Liver (tissue), 8 donors: ENCODE measurements at regions not wholly inside any gene's neighbourhood (a gene's known extent, or its start where the extent isn't known, plus 50 kb on each side); places are given as distances from the start of the nearest gene placed in this dataset.

Experiments
- DNase-seq: peaks from one replicate; pipeline ENCODE4 v3.0.0-alpha.2; 2017; ENCODE audit warnings: low spot score
- H3K27ac ChIP-seq, 2 donors: one replicate each; pipeline ENCODE4 v1.7.0; 2013; ENCODE audit warnings: inconsistent platforms in 2 of 2, low read length in 2 of 2, control low read depth in 1 of 2, low read depth in 1 of 2, mild to moderate bottlenecking in 1 of 2
- H3K27me3 ChIP-seq, 4 donors: one replicate each; pipeline versions ENCODE4 v1.6.1 to v1.7.0; 2013; ENCODE audit warnings: low read length in 3 of 4, inconsistent platforms in 1 of 4, mild to moderate bottlenecking in 1 of 4, moderate library complexity in 1 of 4; ENCODE audit not compliant: control insufficient read depth in 4 of 4, insufficient read depth in 4 of 4
- H3K36me3 ChIP-seq, 4 donors: one replicate each; pipeline versions ENCODE4 v1.6.1 to v1.7.0; 2013; ENCODE audit warnings: low read length in 3 of 4, mild to moderate bottlenecking in 3 of 4, low read depth in 1 of 4, moderate library complexity in 1 of 4; ENCODE audit not compliant: control insufficient read depth in 4 of 4, insufficient read depth in 3 of 4
- H3K4me1 ChIP-seq, 4 donors: one replicate each; pipeline versions ENCODE4 v1.6.1 to v1.7.0; 2013; ENCODE audit warnings: low read length in 3 of 4, mild to moderate bottlenecking in 3 of 4, moderate library complexity in 1 of 4; ENCODE audit not compliant: control insufficient read depth in 4 of 4, insufficient read depth in 4 of 4
- H3K4me3 ChIP-seq, 3 donors: one replicate each; pipeline versions ENCODE4 v1.6.1 to v1.7.0; 2013; ENCODE audit warnings: low read length in 3 of 3, control low read depth in 1 of 3, low read depth in 1 of 3, mild to moderate bottlenecking in 1 of 3
- H3K9ac ChIP-seq, 2 donors: one replicate each; pipeline ENCODE4 v1.7.0; 2013; ENCODE audit warnings: low read length in 2 of 2, mild to moderate bottlenecking in 2 of 2, moderate library complexity in 2 of 2, control low read depth in 1 of 2, low read depth in 1 of 2
- H3K9me3 ChIP-seq, 4 donors: one replicate each; pipeline versions ENCODE4 v1.6.1 to v1.7.0; 2013; ENCODE audit warnings: low read length in 3 of 4; ENCODE audit not compliant: control insufficient read depth in 4 of 4
- ATF3 ChIP-seq: IDR thresholded peaks from 2 replicates; pipeline ENCODE4 v1.6.1; 2016; ENCODE audit warnings: antibody characterized with exemption
- EGR1 ChIP-seq, 2 donors: IDR thresholded peaks; 2 replicates each; pipeline ENCODE4 v1.6.1; 2016 to 2018; ENCODE audit warnings: antibody characterized with exemption in 2 of 2, low read depth in 2 of 2
- FOXA1 ChIP-seq: IDR thresholded peaks from 2 replicates; pipeline ENCODE4 v1.6.1; 2016; ENCODE audit warnings: antibody characterized with exemption
- FOXA2 ChIP-seq: IDR thresholded peaks from 2 replicates; pipeline ENCODE4 v1.6.1; 2016; ENCODE audit warnings: antibody characterized with exemption
- GABPA ChIP-seq, 2 donors: IDR thresholded peaks in 1 of 2; conservative IDR thresholded peaks in 1 of 2; 2 replicates each; pipeline ENCODE4 v1.6.1; 2016; ENCODE audit warnings: antibody characterized with exemption in 2 of 2, mild to moderate bottlenecking in 1 of 2, moderate library complexity in 1 of 2
- HNF4G ChIP-seq: IDR thresholded peaks from 2 replicates; pipeline ENCODE4 v1.6.1; 2016; ENCODE audit warnings: antibody characterized with exemption
- JUND ChIP-seq, 2 donors: IDR thresholded peaks; 2 replicates each; pipeline ENCODE4 v1.6.1; 2016; ENCODE audit warnings: antibody characterized with exemption in 2 of 2
- NR2F2 ChIP-seq: IDR thresholded peaks from 2 replicates; pipeline ENCODE4 v1.6.1; 2016; ENCODE audit warnings: antibody characterized with exemption
- RAD21 ChIP-seq, 2 donors: IDR thresholded peaks; 2 replicates each; pipeline ENCODE4 v1.6.1; 2016; ENCODE audit warnings: antibody characterized with exemption in 2 of 2, mild to moderate bottlenecking in 2 of 2
- RXRA ChIP-seq, 2 donors: IDR thresholded peaks; 2 replicates each; pipeline ENCODE4 v1.6.1; 2017 to 2018; ENCODE audit warnings: antibody characterized with exemption in 2 of 2, mild to moderate bottlenecking in 1 of 2
- SP1 ChIP-seq: IDR thresholded peaks from 2 replicates; pipeline ENCODE4 v1.6.1; 2018; ENCODE audit warnings: antibody characterized with exemption, mild to moderate bottlenecking
- TAF1 ChIP-seq: conservative IDR thresholded peaks from 2 replicates; pipeline ENCODE4 v1.6.1; 2016; ENCODE audit warnings: antibody characterized with exemption, mild to moderate bottlenecking
- ZBTB33 ChIP-seq: IDR thresholded peaks from 2 replicates; pipeline ENCODE4 v1.6.1; 2016; ENCODE audit warnings: antibody characterized with exemption
- WGBS: extraction: QIAGEN DNeasy Blood & Tissue Kit; methylation state at CpG from one replicate; pipeline ENCODE4 v1.1.7; 2013; 5-methylcytosine and 5-hydroxymethylcytosine counted together
- TF ChIP-seq, protein P1 (sequence below): IDR thresholded peaks from 2 replicates; pipeline ENCODE4 v1.6.1; 2016; ENCODE audit warnings: antibody characterized with exemption
- TF ChIP-seq, protein P2 (sequence below): fragments of 150-350 bp; IDR thresholded peaks from 2 replicates; pipeline ENCODE4 v1.5.1; 2017; ENCODE audit warnings: improper control_type of control experiment, low read depth, low read length; ENCODE audit not compliant: missing input control
- TF ChIP-seq, protein P3 (sequence below): IDR thresholded peaks from 2 replicates; pipeline ENCODE4 v1.6.1; 2016; ENCODE audit warnings: antibody characterized with exemption, mild to moderate bottlenecking
- donor health status: healthy.
- donor health status: healthy.
- donor health status: healthy.
- donor health status: healthy.
- donor health status: healthy.

DNA sequence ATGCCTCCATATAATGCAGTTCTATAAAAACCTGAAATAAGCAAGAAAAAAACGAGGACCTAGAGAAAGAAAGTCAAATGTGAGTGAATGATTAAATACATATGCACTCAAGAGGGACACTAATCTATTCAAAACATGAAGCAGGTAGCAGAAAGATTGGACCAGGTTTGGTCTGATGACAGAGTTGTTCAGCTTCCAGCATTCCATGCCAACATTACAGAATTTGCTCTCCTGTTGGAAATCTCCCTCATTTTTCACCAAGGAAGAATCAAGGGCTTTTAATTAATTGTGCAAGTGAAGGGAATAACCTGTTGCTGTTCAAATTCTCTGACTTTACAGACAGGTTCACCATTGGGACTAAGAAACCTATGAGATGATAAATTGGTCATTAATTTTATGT is 379.0 kb upstream of the RASGEF1B start (continued):
- TF ChIP-seq ATF3 (no peak), ZBTB33 (no peak), NR2F2 (no peak), JUND (IDR thresholded peaks at IDR 0.05) (no peak)
- TF ChIP-seq, protein P1, sequence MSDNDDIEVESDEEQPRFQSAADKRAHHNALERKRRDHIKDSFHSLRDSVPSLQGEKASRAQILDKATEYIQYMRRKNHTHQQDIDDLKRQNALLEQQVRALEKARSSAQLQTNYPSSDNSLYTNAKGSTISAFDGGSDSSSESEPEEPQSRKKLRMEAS = no peak

- WGBS = 74% methylated on average over 3 of the region's 3 CpGs
- no peak overlapping the region for H3K27ac ChIP-seq
These were observed 374.1 kb upstream of the RASGEF1B start for GRCh38 chr4:81845761-81846160.

DNA sequence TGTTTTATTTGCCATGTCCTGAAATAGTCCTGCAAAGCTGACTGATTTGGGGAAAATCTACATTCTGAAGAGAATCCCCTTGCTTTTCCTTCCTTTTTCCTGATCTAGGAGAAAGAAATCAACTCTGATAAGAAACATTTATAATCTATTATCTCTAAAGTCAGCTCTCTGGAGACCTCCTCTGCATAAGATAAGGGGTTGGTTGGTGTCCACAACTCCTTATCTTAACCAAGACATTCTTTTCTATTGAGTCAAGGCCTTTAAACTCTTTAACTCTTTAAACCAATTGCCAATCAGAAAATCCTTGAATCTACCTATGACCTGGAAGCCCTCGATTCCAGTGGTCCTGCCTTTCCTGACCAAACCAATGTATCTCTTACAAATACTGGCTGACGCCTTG is 373.6 kb upstream of the RASGEF1B start:
- Histone ChIP-seq H3K4me1 (peaks cover 0 to 2% (median 0%) of the 10 kb centered on the region in 4 donors), H3K9ac (no peak overlapping the region), H3K27ac (no peak overlapping the region), H3K9me3 (no peaks in the 10 kb centered on the region), H3K4me3 (no peak overlapping the region), H3K27me3 (no peaks in the 10 kb centered on the region), H3K36me3 (no peaks in the 10 kb centered on the region)
- 89% methylated on average over 2 of the region's 2 CpGs for WGBS
- no peak for DNase-seq
- TF ChIP-seq, protein P2, sequence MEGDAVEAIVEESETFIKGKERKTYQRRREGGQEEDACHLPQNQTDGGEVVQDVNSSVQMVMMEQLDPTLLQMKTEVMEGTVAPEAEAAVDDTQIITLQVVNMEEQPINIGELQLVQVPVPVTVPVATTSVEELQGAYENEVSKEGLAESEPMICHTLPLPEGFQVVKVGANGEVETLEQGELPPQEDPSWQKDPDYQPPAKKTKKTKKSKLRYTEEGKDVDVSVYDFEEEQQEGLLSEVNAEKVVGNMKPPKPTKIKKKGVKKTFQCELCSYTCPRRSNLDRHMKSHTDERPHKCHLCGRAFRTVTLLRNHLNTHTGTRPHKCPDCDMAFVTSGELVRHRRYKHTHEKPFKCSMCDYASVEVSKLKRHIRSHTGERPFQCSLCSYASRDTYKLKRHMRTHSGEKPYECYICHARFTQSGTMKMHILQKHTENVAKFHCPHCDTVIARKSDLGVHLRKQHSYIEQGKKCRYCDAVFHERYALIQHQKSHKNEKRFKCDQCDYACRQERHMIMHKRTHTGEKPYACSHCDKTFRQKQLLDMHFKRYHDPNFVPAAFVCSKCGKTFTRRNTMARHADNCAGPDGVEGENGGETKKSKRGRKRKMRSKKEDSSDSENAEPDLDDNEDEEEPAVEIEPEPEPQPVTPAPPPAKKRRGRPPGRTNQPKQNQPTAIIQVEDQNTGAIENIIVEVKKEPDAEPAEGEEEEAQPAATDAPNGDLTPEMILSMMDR = no peak
- TF ChIP-seq NR2F2 = no peak
- TF ChIP-seq TAF1 = no peak
- TF ChIP-seq, protein P1 = no peak
- TF ChIP-seq EGR1 (IDR thresholded peaks at IDR 0.05; ENCODE audit: low read depth in 2 of 2) = no peak
- no peak for TF ChIP-seq RXRA (IDR thresholded peaks at IDR 0.05)
- no peak for TF ChIP-seq HNF4G
- no peak for TF ChIP-seq ATF3
- TF ChIP-seq FOXA1 = no peak
- TF ChIP-seq, protein P3, sequence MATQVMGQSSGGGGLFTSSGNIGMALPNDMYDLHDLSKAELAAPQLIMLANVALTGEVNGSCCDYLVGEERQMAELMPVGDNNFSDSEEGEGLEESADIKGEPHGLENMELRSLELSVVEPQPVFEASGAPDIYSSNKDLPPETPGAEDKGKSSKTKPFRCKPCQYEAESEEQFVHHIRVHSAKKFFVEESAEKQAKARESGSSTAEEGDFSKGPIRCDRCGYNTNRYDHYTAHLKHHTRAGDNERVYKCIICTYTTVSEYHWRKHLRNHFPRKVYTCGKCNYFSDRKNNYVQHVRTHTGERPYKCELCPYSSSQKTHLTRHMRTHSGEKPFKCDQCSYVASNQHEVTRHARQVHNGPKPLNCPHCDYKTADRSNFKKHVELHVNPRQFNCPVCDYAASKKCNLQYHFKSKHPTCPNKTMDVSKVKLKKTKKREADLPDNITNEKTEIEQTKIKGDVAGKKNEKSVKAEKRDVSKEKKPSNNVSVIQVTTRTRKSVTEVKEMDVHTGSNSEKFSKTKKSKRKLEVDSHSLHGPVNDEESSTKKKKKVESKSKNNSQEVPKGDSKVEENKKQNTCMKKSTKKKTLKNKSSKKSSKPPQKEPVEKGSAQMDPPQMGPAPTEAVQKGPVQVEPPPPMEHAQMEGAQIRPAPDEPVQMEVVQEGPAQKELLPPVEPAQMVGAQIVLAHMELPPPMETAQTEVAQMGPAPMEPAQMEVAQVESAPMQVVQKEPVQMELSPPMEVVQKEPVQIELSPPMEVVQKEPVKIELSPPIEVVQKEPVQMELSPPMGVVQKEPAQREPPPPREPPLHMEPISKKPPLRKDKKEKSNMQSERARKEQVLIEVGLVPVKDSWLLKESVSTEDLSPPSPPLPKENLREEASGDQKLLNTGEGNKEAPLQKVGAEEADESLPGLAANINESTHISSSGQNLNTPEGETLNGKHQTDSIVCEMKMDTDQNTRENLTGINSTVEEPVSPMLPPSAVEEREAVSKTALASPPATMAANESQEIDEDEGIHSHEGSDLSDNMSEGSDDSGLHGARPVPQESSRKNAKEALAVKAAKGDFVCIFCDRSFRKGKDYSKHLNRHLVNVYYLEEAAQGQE = no peak
- TF ChIP-seq ZBTB33 = no peak
- no peak for TF ChIP-seq SP1
- TF ChIP-seq FOXA2 = no peak

More at GRCh38 chr4:81845761-81846160, 374.1 kb upstream of the RASGEF1B start:
- Histone ChIP-seq H3K4me1 (peaks cover 0 to 2% (median 0%) of the 10 kb centered on the region in 4 donors), H3K27me3 (no peaks in the 10 kb centered on the region), H3K4me3 (no peak overlapping the region), H3K36me3 (no peaks in the 10 kb centered on the region), H3K9ac (no peak overlapping the region), H3K9me3 (no peaks in the 10 kb centered on the region)
- no peak for DNase-seq
- TF ChIP-seq HNF4G = no peak
- TF ChIP-seq RAD21 (IDR thresholded peaks at IDR 0.05) = peak in 1 of 2 donors; percentile 5
- no peak for TF ChIP-seq GABPA (IDR thresholded peaks at IDR 0.05 in 1 of 2, conservative IDR thresholded peaks at IDR 0.05 in 1 of 2)
- no peak for TF ChIP-seq RXRA (IDR thresholded peaks at IDR 0.05)
